IMR-90 (cell line): ENCODE measurements at regions not wholly inside any gene's neighbourhood (a gene's known extent, or its start where the extent isn't known, plus 50 kb on each side); places are given as distances from the start of the nearest gene placed in this dataset.

ENCODE experiments used
- ATAC-seq: fragments of 200-7000 bp; cut with Tn5 transposase; 2 replicates; pipeline ENCODE4 v1.9.1; 2020; ENCODE audit warnings: low read depth, mild to moderate bottlenecking, moderate library complexity
- BruUV-seq: library from RNA; stranded (reverse); fragments of 400-500 nt; replicated peaks from 2 replicates; lab custom pipeline; 2021; lab: Mats Ljungman, UMichigan
- CTCF ChIA-PET: fragments of 300-600 bp; formaldehyde crosslinking; extraction: SDS; loops from one replicate; lab custom pipeline; 2021; ENCODE audit warnings: antibody characterized with exemption; lab: Yijun Ruan, JAX
- POLR2A ChIA-PET: fragments of 300-600 bp; sonication (Branson Sonifier 250); formaldehyde crosslinking; loops from one replicate; lab custom pipeline; 2022; ENCODE audit warnings: antibody characterized with exemption; ENCODE audit not compliant: unreplicated experiment; lab: Charles Lee
- DNase-seq: peaks from one replicate; pipeline ENCODE4 v3.0.0; 2013
- H2AFZ ChIP-seq: replicated peaks from 2 replicates; pipeline ENCODE3; 2013; ENCODE audit warnings: low read length, mild to moderate bottlenecking; ENCODE audit not compliant: poor library complexity
- H2AK5ac ChIP-seq: 2 replicates; pipeline ENCODE4 v1.6.1; 2013; ENCODE audit warnings: low read depth, low read length, inconsistent platforms
- H2AK9ac ChIP-seq: replicated peaks from 2 replicates; pipeline ENCODE3; 2013; ENCODE audit warnings: mild to moderate bottlenecking, low read depth, low read length, moderate library complexity; ENCODE audit not compliant: poor library complexity
- H2BK120ac ChIP-seq: 2 replicates; pipeline ENCODE4 v1.6.1; 2013; ENCODE audit warnings: low read depth, low read length, inconsistent platforms
- H2BK15ac ChIP-seq: 3 replicates; pipeline ENCODE4 v1.6.1; 2013; ENCODE audit warnings: low read depth, low read length, inconsistent platforms
- H2BK20ac ChIP-seq: 2 replicates; pipeline ENCODE4 v1.6.1; 2013; ENCODE audit warnings: low read depth, mild to moderate bottlenecking, inconsistent platforms, low read length, moderate library complexity
- H2BK5ac ChIP-seq: 2 replicates; pipeline ENCODE4 v1.6.1; 2013; ENCODE audit warnings: mild to moderate bottlenecking, low read depth, low read length, inconsistent platforms; ENCODE audit not compliant: poor library complexity, severe bottlenecking
- H3K14ac ChIP-seq: replicated peaks from 2 replicates; pipeline ENCODE4 v1.6.1; 2013; ENCODE audit warnings: low read depth, low read length, inconsistent platforms
- H3K18ac ChIP-seq: 2 replicates; pipeline ENCODE4 v1.6.1; 2013; ENCODE audit warnings: low read depth, low read length, control low read depth
- H3K23ac ChIP-seq: 2 replicates; pipeline ENCODE4 v1.6.1; 2013; ENCODE audit warnings: low read depth, low read length, inconsistent platforms
- H3K27ac ChIP-seq: 2 replicates; pipeline ENCODE4 v1.5.1; 2013; ENCODE audit warnings: mild to moderate bottlenecking, control low read depth, low read length; ENCODE audit not compliant: insufficient read depth
- H3K27me3 ChIP-seq: 2 replicates; pipeline ENCODE4 v1.6.1; 2013; ENCODE audit warnings: low read length; ENCODE audit not compliant: control insufficient read depth, insufficient read depth
- H3K36me3 ChIP-seq: 2 replicates; pipeline ENCODE4 v1.6.1; 2013; ENCODE audit warnings: low read length, mixed read lengths; ENCODE audit not compliant: control insufficient read depth, insufficient read depth
- H3K4ac ChIP-seq: 2 replicates; pipeline ENCODE4 v1.6.1; 2013; ENCODE audit warnings: low read depth, low read length, inconsistent platforms
- H3K4me1 ChIP-seq: 2 replicates; pipeline ENCODE4 v1.6.1; 2013; ENCODE audit warnings: low read length, mixed read lengths; ENCODE audit not compliant: control insufficient read depth, insufficient read depth
- H3K4me2 ChIP-seq: 2 replicates; pipeline ENCODE4 v1.6.1; 2013; ENCODE audit warnings: low read depth, mild to moderate bottlenecking, control low read depth, low read length, moderate library complexity
- H3K4me3 ChIP-seq: 2 replicates; pipeline ENCODE4 v1.5.1; 2013; ENCODE audit warnings: low read depth, mild to moderate bottlenecking, control low read depth, low read length, moderate library complexity; ENCODE audit not compliant: insufficient read depth
- H3K56ac ChIP-seq: 2 replicates; pipeline ENCODE4 v1.6.1; 2013; ENCODE audit warnings: low read length, inconsistent platforms; ENCODE audit not compliant: insufficient read depth; ENCODE audit errors: extremely low read depth
- H3K79me1 ChIP-seq, 2 experiments: 2 replicates each; pipeline ENCODE4 v1.6.1; 2013; ENCODE audit warnings: low read length in 2 of 2, inconsistent platforms in 1 of 2, low read depth in 1 of 2
- H3K9ac ChIP-seq: 2 replicates; pipeline ENCODE4 v1.6.1; 2013; ENCODE audit warnings: low read depth, low read length, control low read depth
- H3K9me1 ChIP-seq: 2 replicates; pipeline ENCODE4 v1.6.1; 2013; ENCODE audit warnings: low read length, inconsistent platforms; ENCODE audit not compliant: insufficient read depth
- H3K9me3 ChIP-seq: 2 replicates; pipeline ENCODE4 v1.6.1; 2013; ENCODE audit warnings: low read length; ENCODE audit not compliant: control insufficient read depth, insufficient read depth
- H4K20me1 ChIP-seq: 2 replicates; pipeline ENCODE4 v1.6.1; 2013; ENCODE audit warnings: low read length, inconsistent platforms; ENCODE audit not compliant: insufficient read depth
- H4K5ac ChIP-seq: 2 replicates; pipeline ENCODE4 v1.6.1; 2013; ENCODE audit warnings: mild to moderate bottlenecking, low read depth, low read length, control low read depth
- H4K8ac ChIP-seq, 2 experiments: 2 replicates each; pipeline ENCODE4 v1.6.1; 2013; ENCODE audit warnings: low read depth in 2 of 2, low read length in 2 of 2, control low read depth in 1 of 2, inconsistent platforms in 1 of 2
- H4K91ac ChIP-seq: 2 replicates; pipeline ENCODE4 v1.6.1; 2013; ENCODE audit warnings: low read depth, low read length, inconsistent platforms; ENCODE audit not compliant: insufficient read depth
- BHLHE40 ChIP-seq: fragments of 150-350 bp; IDR thresholded peaks from 2 replicates; pipeline ENCODE4 v1.6.1; 2016; ENCODE audit warnings: mild to moderate bottlenecking, low read depth, low read length
- CEBPB ChIP-seq: IDR thresholded peaks from 2 replicates; pipeline ENCODE4 v1.6.1; 2012; ENCODE audit warnings: low read depth, low read length, improper control_type of control experiment
- CHD1 ChIP-seq: IDR thresholded peaks from 2 replicates; pipeline ENCODE4 v1.6.1; 2012; ENCODE audit warnings: low read depth, low read length, improper control_type of control experiment
- CTCF ChIP-seq: conservative IDR thresholded peaks from 2 replicates; pipeline ENCODE4 v1.5.1; 2012; ENCODE audit warnings: mild to moderate bottlenecking, low read depth, low read length, improper control_type of control experiment
- ELK1 ChIP-seq: fragments of 150-350 bp; IDR thresholded peaks from 2 replicates; pipeline ENCODE4 v1.6.1; 2016; ENCODE audit warnings: low read depth, mild to moderate bottlenecking, low read length, moderate library complexity, borderline replicate concordance
- FOS ChIP-seq: fragments of 150-350 bp; IDR thresholded peaks from 2 replicates; pipeline ENCODE4 v1.6.1; 2016; ENCODE audit warnings: low read depth, low read length
- MAZ ChIP-seq: IDR thresholded peaks from 2 replicates; pipeline ENCODE4 v1.6.1; 2012; ENCODE audit warnings: low read depth, mild to moderate bottlenecking, low read length, improper control_type of control experiment, moderate library complexity, borderline replicate concordance
- MXI1 ChIP-seq: IDR thresholded peaks from 2 replicates; pipeline ENCODE4 v1.6.1; 2012; ENCODE audit warnings: low read depth, mild to moderate bottlenecking, low read length, moderate library complexity, borderline replicate concordance
- NFE2L2 ChIP-seq: fragments of 150-350 bp; IDR thresholded peaks from 2 replicates; pipeline ENCODE4 v1.6.1; 2016; ENCODE audit warnings: low read depth, mild to moderate bottlenecking, low read length
- RCOR1 ChIP-seq: IDR thresholded peaks from 2 replicates; pipeline ENCODE4 v1.6.1; 2012; ENCODE audit warnings: mild to moderate bottlenecking, low read length, improper control_type of control experiment; ENCODE audit not compliant: insufficient replicate concordance
- RFX5 ChIP-seq: IDR thresholded peaks from 2 replicates; pipeline ENCODE4 v1.8.0; 2012; ENCODE audit warnings: low read depth, mild to moderate bottlenecking, low read length, moderate library complexity
- WGBS, 2 experiments: methylation state at CpG; one replicate each; pipeline versions ENCODE4 v1.1.5 to v1.1.7; 2013; ENCODE audit warnings: missing lambda C conversion rate in 2 of 2; ENCODE audit not compliant: insufficient read length in 1 of 2; ENCODE audit errors: extremely low coverage in 2 of 2; 5-methylcytosine and 5-hydroxymethylcytosine counted together
- dilution Hi-C: fragments of 300-500 bp; cut with HindIII; formaldehyde crosslinking; loops from one replicate; pipeline ENCODE4 v1.14.3; 2018; ENCODE audit warnings: low sequenced_read_pairs; ENCODE audit not compliant: unreplicated experiment
- in situ Hi-C: fragments of 300-500 bp; cut with MboI; formaldehyde crosslinking; loops from 3 replicates; pipeline ENCODE4 v1.14.3; 2019; ENCODE audit warnings: low sequenced_read_pairs, inconsistent platforms, mixed read lengths
- intact Hi-C: fragments of 100-400 bp; cut with micrococcal nuclease; formaldehyde crosslinking; loops from 2 replicates; pipeline ENCODE4 v1.10.0; 2022
- TF ChIP-seq, protein P1 (sequence below): fragments of 150-350 bp; IDR thresholded peaks from 2 replicates; pipeline ENCODE4 v1.6.1; 2017; ENCODE audit warnings: mild to moderate bottlenecking, antibody characterized with exemption, low read length, low read depth

- Histone ChIP-seq H2AK9ac (no peak overlapping the region), H2AK5ac (no peak overlapping the region), H3K79me1 (no peaks in the 10 kb centered on the region), H3K4ac (no peak overlapping the region), H3K9ac (no peak overlapping the region), H2BK120ac (no peak overlapping the region), H2BK20ac (no peak overlapping the region), H3K23ac (no peak overlapping the region), H4K20me1 (no peaks in the 10 kb centered on the region), H2AFZ (no peak overlapping the region), H3K14ac (no peak overlapping the region), H3K9me3 (no peaks in the 10 kb centered on the region), H3K27me3 (no peaks in the 10 kb centered on the region), H2BK5ac (no peak overlapping the region), H3K4me3 (no peak overlapping the region), H3K36me3 (no peaks in the 10 kb centered on the region), H3K18ac (no peak overlapping the region), H3K4me2 (no peak overlapping the region), H3K27ac (no peak overlapping the region), H4K5ac (no peak overlapping the region), H2BK15ac (no peak overlapping the region), H4K91ac (no peak overlapping the region), H3K56ac (no peak overlapping the region), H3K9me1 (no peaks in the 10 kb centered on the region), H4K8ac (no peak overlapping the region), H3K4me1 (no peaks in the 10 kb centered on the region)
- intact Hi-C loops = no loop called here
- no CpG with 5 or more reads among the region's 2 CpGs for WGBS, 2 experiments
- ChIA-PET CTCF (interaction anchor here (0.6 kb wide), 1 partner anchor 161 kb away, joined by 4 read pairs; no protein-coding TSS in a partner anchor), POLR2A (no interaction called here)
- ATAC-seq = no peak
- in situ Hi-C loops = no loop called here
- no peak for DNase-seq
- dilution Hi-C loops = no loop called here
- no TSS peak for BruUV-seq
- TF ChIP-seq NFE2L2 = no peak
- TF ChIP-seq FOS = no peak
- no peak for TF ChIP-seq MXI1
- TF ChIP-seq CTCF = no peak
- TF ChIP-seq MAZ = no peak
- TF ChIP-seq ELK1 = no peak
- TF ChIP-seq BHLHE40 = no peak
- TF ChIP-seq RFX5 = no peak
- no peak for TF ChIP-seq CEBPB
- no peak for TF ChIP-seq CHD1
- TF ChIP-seq, protein P1, sequence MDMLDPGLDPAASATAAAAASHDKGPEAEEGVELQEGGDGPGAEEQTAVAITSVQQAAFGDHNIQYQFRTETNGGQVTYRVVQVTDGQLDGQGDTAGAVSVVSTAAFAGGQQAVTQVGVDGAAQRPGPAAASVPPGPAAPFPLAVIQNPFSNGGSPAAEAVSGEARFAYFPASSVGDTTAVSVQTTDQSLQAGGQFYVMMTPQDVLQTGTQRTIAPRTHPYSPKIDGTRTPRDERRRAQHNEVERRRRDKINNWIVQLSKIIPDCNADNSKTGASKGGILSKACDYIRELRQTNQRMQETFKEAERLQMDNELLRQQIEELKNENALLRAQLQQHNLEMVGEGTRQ = no peak
- TF ChIP-seq RCOR1 = no peak
Observed at GRCh38 chr4:56148428-56148827, 199.7 kb downstream of the CEP135 start.
